Peyer's patch (tissue), 4 donors: ENCODE measurements at regions not wholly inside any gene's neighbourhood (a gene's known extent, or its start where the extent isn't known, plus 50 kb on each side); places are given as distances from the start of the nearest gene placed in this dataset.
A peak's percentile ranks its signal among the peaks of the same experiment; 100 is the strongest.

Experiments
- DNase-seq, 3 donors: peaks; one replicate each; pipeline ENCODE4 v3.0.0-alpha.2; 2017 to 2019
- H3K27ac ChIP-seq, 4 donors: fragments of 200-600 bp; sonication (generic); one replicate each; pipeline ENCODE4 v1.5.1; 2016 to 2019
- H3K27me3 ChIP-seq, 2 donors: fragments of 200-600 bp; sonication (generic); one replicate each; pipeline ENCODE4 v1.5.1; 2019
- H3K36me3 ChIP-seq, 3 donors: fragments of 200-600 bp; sonication (generic); one replicate each; pipeline ENCODE4 v1.5.1; 2016 to 2019
- H3K4me1 ChIP-seq, 4 donors: fragments of 200-600 bp; sonication (generic); one replicate each; pipeline ENCODE4 v1.5.1; 2016 to 2019
- H3K4me3 ChIP-seq, 4 donors: fragments of 200-600 bp; sonication (generic); 1 replicate in 3 of 4; 2 replicates in 1 of 4; pipeline ENCODE4 v1.5.1; 2016 to 2019; ENCODE audit warnings: mild to moderate bottlenecking in 1 of 4
- H3K9me3 ChIP-seq, 4 donors: fragments of 200-600 bp; sonication (generic); one replicate each; pipeline ENCODE4 v1.5.1; 2016 to 2019; ENCODE audit warnings: mild to moderate bottlenecking in 1 of 4
- CTCF ChIP-seq, 6 experiments: fragments of 450-650 bp in 4 of 6; fragments of 200-600 bp in 2 of 6; sonication (generic) in 1 of 6; IDR thresholded peaks; one replicate each; pipeline ENCODE4 v1.5.1; 2017 to 2019; ENCODE audit warnings: antibody characterized with exemption in 6 of 6, mild to moderate bottlenecking in 3 of 6, moderate library complexity in 1 of 6
- POLR2A ChIP-seq, 2 donors: fragments of 450-650 bp; IDR thresholded peaks; one replicate each; pipeline ENCODE4 v1.5.1; 2017; ENCODE audit warnings: antibody characterized with exemption in 2 of 2, mild to moderate bottlenecking in 2 of 2, moderate library complexity in 2 of 2

GRCh38 chr6:47129129-47129528, 87.0 kb upstream of the ADGRF1 start:
- no peak for DNase-seq
- TF ChIP-seq CTCF (IDR thresholded peaks at IDR 0.05) (no peak), POLR2A (IDR thresholded peaks at IDR 0.05) (no peak)
- no peak overlapping the region for H3K27ac ChIP-seq
- H3K4me3 ChIP-seq: no peak overlapping the region
- H3K36me3 ChIP-seq: no peaks in the 10 kb centered on the region
- H3K4me1 ChIP-seq: peaks cover 0 to 8% (median 0%) of the 10 kb centered on the region in 4 donors
- no peaks in the 10 kb centered on the region for H3K9me3 ChIP-seq
- H3K27me3 ChIP-seq: no peaks in the 10 kb centered on the region

GRCh38 chr6:47126647-47127391, 84.7 kb upstream of the ADGRF1 start:
- Histone ChIP-seq H3K36me3 (no peaks in the 10 kb centered on the region), H3K27me3 (no peaks in the 10 kb centered on the region), H3K9me3 (no peaks in the 10 kb centered on the region), H3K4me1 (peaks cover 0 to 8% (median 0%) of the 10 kb centered on the region in 4 donors), H3K27ac (peak overlapping the region in 1 of 4 donors; percentile 47), H3K4me3 (no peak overlapping the region)
- TF ChIP-seq CTCF (IDR thresholded peaks at IDR 0.05): no peak
- no peak for TF ChIP-seq POLR2A (IDR thresholded peaks at IDR 0.05)
- DNase-seq: peak in 1 of 3 donors; percentile 49

GRCh38 chr6:47118611-47119010, 76.5 kb upstream of the ADGRF1 start:
- Histone ChIP-seq H3K9me3 (no peaks in the 10 kb centered on the region), H3K27me3 (no peaks in the 10 kb centered on the region), H3K27ac (no peak overlapping the region), H3K36me3 (no peaks in the 10 kb centered on the region), H3K4me3 (no peak overlapping the region), H3K4me1 (no peaks in the 10 kb centered on the region)
- no peak for DNase-seq
- TF ChIP-seq POLR2A (IDR thresholded peaks at IDR 0.05) (no peak), CTCF (IDR thresholded peaks at IDR 0.05) (no peak)

- Histone ChIP-seq H3K4me3 (no peak overlapping the region), H3K4me1 (peaks cover 0 to 3% (median 0%) of the 10 kb centered on the region in 4 donors), H3K36me3 (no peaks in the 10 kb centered on the region), H3K27me3 (no peaks in the 10 kb centered on the region), H3K9me3 (no peaks in the 10 kb centered on the region), H3K27ac (peak overlapping the region in 3 of 4 donors; percentile 64 to 78 (median 71))
- peak in 1 of 3 donors; percentile 71 for DNase-seq
- TF ChIP-seq CTCF (IDR thresholded peaks at IDR 0.05) (no peak), POLR2A (IDR thresholded peaks at IDR 0.05) (no peak)
These were observed 75.2 kb upstream of the ADGRF1 start for GRCh38 chr6:47117314-47117713.

- TF ChIP-seq CTCF (IDR thresholded peaks at IDR 0.05) (no peak), POLR2A (IDR thresholded peaks at IDR 0.05) (peak in 1 of 2 donors; percentile 66)
- Histone ChIP-seq H3K36me3 (no peaks in the 10 kb centered on the region), H3K27ac (peak overlapping the region in 3 of 4 donors; percentile 64 to 78 (median 71)), H3K9me3 (no peaks in the 10 kb centered on the region), H3K27me3 (no peaks in the 10 kb centered on the region), H3K4me3 (no peak overlapping the region), H3K4me1 (peaks cover 0 to 10% (median 0%) of the 10 kb centered on the region in 4 donors)
- peak in 2 of 3 donors; percentile 73 to 83 for DNase-seq
These were observed 74.5 kb upstream of the ADGRF1 start for GRCh38 chr6:47116606-47117005.
